GM19463 (cell line): ENCODE measurements at regions not wholly inside any gene's neighbourhood (a gene's known extent, or its start where the extent isn't known, plus 50 kb on each side); places are given as distances from the start of the nearest gene placed in this dataset.

ENCODE experiments used
- ATAC-seq: cut with Tn5 transposase; IDR thresholded peaks from one replicate; pipeline ENCODE4 v1.9.1; 2021; ENCODE audit warnings: mild to moderate bottlenecking, moderate library complexity; ENCODE audit not compliant: unreplicated experiment

- ATAC-seq = no peak
These were observed 1546.6 kb upstream of the TENM3 start for GRCh38 chr4:180696460-180697092.

- ATAC-seq = no peak
These were observed 1544.5 kb upstream of the TENM3 start for GRCh38 chr4:180698550-180699195.

DNA sequence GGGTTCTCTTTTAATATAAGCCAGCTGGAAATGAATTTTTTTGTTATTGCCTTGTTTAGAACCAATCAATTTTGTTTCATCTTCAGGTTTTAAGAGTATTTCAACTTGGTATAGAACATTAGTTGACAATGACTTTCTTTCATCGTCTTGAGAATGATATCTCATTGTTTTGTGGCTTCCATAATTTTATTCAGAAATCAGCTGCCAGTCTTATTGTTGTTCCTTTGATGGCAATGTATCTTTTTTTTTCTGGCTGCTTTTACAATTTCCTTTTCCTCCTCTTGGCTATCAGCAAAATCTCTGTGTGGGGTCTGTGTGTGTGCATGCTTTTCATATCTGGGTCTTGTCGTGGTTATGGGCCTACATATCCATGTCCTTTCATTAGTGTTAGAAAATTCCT, 1536.4 kb upstream of the TENM3 start:
- ATAC-seq = no peak

- no peak for ATAC-seq
These were observed 1532.4 kb upstream of the TENM3 start for GRCh38 chr4:180710628-180711337.

- no peak for ATAC-seq
These were observed 1525.7 kb upstream of the TENM3 start for GRCh38 chr4:180717451-180718033.

- ATAC-seq = no peak
These were observed 1521.8 kb upstream of the TENM3 start for GRCh38 chr4:180721356-180721755.

DNA sequence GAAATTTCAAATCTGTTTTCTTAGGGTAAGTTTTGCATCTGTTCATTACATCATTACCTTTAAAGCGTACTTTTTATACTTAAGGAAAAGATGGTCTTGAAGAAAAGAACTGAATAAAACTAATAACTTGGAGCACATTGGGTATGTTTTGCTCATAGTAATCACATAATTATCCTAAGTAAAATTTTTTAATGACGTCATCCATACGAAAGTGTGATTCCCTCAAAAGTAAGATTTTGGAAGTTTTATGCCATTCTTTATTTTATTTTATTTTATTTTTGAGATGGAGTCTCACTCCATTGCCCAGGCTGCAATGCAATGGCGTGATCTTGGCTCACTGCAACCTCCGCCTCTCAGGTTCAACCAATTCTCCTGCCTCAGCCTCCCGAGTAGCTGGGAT, 1516.6 kb upstream of the TENM3 start:
- no peak for ATAC-seq

DNA sequence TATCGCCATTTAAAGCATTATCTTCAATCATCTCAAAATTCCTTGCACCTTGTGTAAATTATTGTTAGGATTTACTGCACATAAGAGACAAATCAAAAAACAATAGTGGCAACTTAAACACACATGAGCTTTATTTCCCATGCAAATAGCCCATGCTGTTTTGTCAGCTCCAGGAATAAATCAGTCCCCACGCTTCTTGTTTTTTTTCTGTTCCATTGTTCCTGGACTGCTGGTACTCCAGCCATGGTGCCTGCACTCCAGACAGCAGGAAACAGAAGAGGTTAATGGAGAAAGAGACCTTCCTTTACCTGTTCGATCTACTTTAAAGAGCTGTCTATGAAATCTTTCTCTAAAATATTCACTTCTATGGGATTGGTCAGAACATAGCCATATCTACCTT, 1515.7 kb upstream of the TENM3 start:
- ATAC-seq = no peak

DNA sequence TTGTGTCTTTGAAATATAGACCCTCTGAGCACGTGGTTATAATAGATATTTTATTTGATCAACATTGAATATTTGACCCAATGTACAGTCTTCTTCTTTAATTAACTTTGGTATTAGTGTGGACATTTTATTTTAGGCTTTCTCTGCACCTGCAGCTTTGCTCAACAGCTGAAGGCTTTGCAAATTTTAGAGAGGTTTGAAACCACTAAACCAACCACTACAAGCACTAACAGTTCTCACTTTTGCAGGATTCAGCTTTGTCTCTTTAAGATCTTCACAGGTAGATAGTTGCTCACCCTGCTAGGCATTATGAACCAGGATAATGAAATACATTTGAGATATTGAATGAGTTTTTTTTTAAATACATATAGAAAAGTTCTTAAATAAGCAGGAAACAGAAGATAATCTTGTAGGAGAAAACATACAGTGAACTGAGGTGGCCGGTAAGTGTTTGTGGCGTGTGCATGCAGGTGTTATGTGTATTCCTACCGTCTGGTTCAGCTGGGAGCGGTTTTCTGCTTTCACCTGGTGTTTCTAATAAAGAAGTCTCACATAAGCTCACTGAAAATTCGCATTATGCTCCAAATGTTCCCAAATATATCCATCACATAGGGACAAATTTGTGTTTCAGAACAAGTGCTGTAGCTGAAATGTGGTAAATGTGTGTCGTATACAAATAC, 1508.3 kb upstream of the TENM3 start:
- no peak for ATAC-seq

- ATAC-seq = no peak
These were observed 1501.5 kb upstream of the TENM3 start for GRCh38 chr4:180741703-180742102.

DNA sequence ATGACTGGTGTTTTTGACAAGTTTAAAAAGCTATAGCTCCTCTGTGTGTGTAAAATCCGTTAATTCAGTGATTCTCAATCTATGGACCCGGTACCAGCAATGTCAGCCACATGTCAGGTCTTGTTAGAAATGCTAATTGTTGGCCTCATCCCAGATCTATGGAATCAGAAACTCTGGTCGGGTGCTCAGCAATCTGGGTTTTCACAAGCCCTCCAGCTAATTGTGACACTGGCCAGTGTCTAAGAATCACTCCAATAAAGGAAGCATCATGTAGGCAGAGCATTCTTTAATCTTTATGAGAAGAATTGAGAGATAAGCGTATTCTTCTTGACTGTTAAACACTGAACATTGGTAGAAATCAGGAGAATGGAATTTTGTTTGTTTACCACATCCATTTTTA, 1498.2 kb upstream of the TENM3 start:
- no peak for ATAC-seq

DNA sequence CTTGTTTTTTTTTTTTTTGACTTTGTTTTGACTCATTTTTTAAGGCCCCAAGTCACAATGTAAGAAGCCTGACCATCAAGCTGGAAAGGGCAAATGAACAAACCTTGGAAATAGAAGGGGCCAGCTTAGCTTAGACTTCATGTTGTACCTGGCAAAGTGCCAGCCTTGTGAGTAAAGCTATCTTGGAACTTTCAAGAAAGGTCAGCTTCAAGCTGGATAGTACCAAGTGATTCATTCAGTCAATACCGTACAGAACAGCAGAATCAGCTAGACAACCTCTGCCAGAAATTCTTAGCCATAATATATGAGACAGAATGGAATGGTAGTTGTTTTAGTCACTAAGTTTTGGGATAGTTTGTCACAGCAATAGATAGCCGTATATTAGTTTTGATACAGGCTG, 1492.2 kb upstream of the TENM3 start:
- ATAC-seq = no peak

DNA sequence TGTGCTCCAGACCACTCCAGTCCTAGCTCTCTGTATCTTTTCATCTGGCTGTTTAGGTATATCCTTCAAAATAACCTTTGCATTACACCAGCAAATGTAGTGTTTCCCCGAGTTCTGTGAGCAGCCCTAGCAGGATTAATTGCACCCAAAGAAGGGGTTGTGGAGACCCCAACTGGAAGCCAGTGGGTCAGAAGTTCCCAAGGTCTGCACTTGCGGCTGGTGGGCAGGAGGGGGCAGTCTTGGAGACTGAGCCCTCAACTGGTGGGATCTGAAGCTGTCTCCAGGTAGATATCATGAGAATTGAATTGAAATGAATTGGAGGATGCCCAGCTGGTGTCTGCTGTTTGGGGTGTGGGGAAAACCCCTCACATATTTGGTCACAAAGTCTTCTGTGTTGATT, 1485.3 kb upstream of the TENM3 start:
- no peak for ATAC-seq

GRCh38 chr4:180766045-180766444, 1477.2 kb upstream of the TENM3 start:
- ATAC-seq = no peak

DNA sequence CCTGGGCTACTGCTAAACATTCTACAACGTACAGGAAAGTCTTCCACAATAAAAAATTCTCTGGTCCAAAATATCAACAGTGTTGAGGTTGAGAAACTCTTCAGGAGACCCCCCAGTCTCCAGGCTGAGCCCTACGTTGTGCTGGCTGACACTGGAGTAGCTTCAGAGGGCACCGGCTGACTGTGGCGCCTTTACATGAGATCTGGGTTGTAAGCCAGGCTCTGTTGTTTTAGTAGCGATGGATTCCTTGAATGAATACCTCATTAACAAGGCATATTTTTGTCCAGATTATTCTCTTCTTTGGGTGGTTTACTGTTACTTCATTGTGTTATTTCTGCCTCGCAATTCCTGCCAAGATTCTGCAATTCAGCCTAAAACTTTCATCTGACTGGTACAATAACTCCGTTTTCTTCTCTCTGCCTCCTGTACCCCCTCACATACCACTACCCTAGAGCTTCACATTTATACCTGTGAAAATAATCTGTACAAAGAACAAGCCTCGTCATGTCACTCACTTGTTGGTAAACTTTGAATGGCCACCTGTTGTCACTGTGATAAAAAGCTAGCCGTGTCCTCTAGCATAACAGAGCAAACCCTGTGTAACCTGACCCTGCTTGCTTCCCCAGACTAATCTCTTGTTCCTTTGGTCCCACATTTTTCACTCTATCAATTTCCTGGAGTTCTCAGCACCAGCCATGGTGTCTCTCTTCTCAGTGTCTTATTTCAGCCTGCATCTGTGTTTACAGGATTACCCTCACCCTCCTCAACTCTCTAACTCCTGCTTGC, 1476.1 kb upstream of the TENM3 start:
- no peak for ATAC-seq

- ATAC-seq = no peak
These were observed 1474.6 kb upstream of the TENM3 start for GRCh38 chr4:180768610-180769009.

DNA sequence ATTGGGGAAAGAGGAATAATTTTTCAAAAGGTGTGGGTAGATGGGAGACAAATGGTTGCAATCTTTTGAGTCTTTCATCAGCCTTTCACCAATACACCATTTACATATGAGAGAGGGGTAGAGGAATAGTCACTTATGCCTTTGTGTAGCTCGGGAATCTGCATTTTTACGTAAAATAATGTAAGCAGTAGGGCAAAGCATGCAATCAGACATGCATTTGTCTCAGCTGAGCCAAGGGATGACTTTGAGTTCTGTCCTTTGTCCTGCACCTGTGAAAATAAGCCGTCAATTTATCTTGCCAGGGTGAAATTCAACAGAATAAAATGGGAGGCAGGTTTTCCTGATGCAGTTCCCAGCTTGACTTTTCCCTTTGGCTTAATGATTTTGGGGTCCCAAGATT, 1473.4 kb upstream of the TENM3 start:
- ATAC-seq = no peak

DNA sequence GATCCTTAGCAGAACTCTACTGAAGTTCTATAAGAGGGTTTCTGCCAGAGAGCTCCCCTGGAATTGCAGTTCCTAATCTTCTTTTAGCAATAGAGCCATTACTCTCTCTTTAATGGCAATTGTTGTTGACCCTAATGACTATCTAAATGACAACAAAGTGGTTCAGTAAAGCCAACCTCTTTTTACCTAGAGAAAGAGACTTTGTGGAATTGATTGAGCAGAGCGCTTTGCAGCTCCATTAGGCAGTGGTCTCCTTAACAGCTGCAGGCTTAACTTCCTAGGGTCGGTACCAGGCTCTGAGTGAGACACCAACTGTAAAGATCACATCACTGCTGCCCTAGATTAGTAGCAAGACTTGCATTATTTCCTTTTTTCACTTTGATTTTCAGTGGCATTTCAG, 1472.9 kb upstream of the TENM3 start:
- no peak for ATAC-seq

DNA sequence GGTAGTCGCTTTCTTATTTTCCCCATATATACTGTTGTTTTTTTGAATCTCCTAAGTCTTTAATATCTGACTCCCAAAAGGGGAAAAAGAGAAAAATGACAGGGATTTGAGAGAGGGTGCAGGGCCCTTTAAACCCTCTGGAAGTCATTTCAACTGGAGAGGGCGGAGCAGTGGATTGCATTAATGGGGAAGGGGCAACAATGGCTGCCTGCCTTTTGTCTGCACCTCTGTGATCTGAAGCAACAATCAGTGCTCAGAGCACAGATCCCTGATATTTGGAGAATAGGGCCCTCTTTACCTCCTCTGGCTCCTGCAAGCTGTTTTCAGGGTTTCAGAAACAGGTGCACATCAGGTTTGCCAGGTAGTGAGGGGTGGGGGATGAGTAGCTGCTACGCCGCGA, 1458.3 kb upstream of the TENM3 start:
- no peak for ATAC-seq

- no peak for ATAC-seq
These were observed 1454.5 kb upstream of the TENM3 start for GRCh38 chr4:180788729-180789128.

GRCh38 chr4:180789929-180790328, 1453.3 kb upstream of the TENM3 start:
- no peak for ATAC-seq
